ENCODE measurements at regions not wholly inside any gene's neighbourhood (a gene's known extent, or its start where the extent isn't known, plus 50 kb on each side); places are given as distances from the start of the nearest gene placed in this dataset.

DNA sequence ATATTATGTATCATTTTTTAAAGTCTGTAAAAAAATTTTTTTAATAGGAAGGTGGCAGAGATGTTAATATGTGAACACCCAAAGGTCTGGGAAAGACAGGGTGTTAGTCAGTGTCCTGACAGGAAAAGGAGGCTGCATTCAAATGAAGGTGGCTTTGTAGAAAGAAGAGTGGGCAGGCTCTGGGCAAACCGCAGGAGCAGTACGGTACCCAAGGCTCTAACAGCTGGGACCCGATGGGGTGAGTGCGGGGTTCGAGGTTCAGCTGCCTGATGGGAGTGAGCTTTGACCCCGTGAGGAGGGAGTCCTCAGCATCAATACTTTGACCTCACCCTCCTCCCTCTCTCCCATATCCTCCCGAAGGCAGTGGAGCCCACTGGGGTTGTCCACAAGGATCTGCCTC is 142.5 kb downstream of the C11orf91 start:
- TF ChIP-seq, protein P1, sequence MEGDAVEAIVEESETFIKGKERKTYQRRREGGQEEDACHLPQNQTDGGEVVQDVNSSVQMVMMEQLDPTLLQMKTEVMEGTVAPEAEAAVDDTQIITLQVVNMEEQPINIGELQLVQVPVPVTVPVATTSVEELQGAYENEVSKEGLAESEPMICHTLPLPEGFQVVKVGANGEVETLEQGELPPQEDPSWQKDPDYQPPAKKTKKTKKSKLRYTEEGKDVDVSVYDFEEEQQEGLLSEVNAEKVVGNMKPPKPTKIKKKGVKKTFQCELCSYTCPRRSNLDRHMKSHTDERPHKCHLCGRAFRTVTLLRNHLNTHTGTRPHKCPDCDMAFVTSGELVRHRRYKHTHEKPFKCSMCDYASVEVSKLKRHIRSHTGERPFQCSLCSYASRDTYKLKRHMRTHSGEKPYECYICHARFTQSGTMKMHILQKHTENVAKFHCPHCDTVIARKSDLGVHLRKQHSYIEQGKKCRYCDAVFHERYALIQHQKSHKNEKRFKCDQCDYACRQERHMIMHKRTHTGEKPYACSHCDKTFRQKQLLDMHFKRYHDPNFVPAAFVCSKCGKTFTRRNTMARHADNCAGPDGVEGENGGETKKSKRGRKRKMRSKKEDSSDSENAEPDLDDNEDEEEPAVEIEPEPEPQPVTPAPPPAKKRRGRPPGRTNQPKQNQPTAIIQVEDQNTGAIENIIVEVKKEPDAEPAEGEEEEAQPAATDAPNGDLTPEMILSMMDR (IDR thresholded peaks at IDR 0.05) = no peak
- no peak for TF ChIP-seq POLR2A (IDR thresholded peaks at IDR 0.05)

Data from vagina (tissue), 2 donors.